A549 (cell line): ENCODE measurements at regions not wholly inside any gene's neighbourhood (a gene's known extent, or its start where the extent isn't known, plus 50 kb on each side); places are given as distances from the start of the nearest gene placed in this dataset.

Source experiments
- ATAC-seq, 2 experiments: fragments of 200-7000 bp in 1 of 2; fragments of >200 bp in 1 of 2; cut with Nextera tagmentation in 1 of 2; cut with Tn5 transposase in 1 of 2; 3 replicates each; pipeline versions ENCODE4 v1.8.0 to v1.9.1; 2018 to 2020; ENCODE audit warnings: mild to moderate bottlenecking in 1 of 2, moderate library complexity in 1 of 2
- CTCF ChIA-PET: fragments of 300-600 bp; sonication (Branson Sonifier 250); formaldehyde crosslinking; extraction: SDS; loops from one replicate; lab custom pipeline; 2021; ENCODE audit warnings: antibody characterized with exemption, inconsistent platforms; lab: Yijun Ruan, JAX
- POLR2A ChIA-PET: fragments of 350-600 bp; formaldehyde crosslinking; extraction: SDS; loops from one replicate; lab custom pipeline; 2021; ENCODE audit warnings: antibody characterized with exemption, inconsistent platforms; lab: Yijun Ruan, JAX
- DNase-seq, 2 experiments: peaks; one replicate each; pipeline versions ENCODE4 v3.0.0 to v3.0.0-alpha.2; 2011 to 2016; ENCODE audit warnings: low read depth in 1 of 2, low spot score in 1 of 2
- FAIRE-seq: peaks from 2 replicates; lab custom pipeline; 2011; peaks lifted over from hg19 to GRCh38; lab: Jason Lieb, UNC
- H3K27ac ChIP-seq, 2 experiments: fragments of >200 bp; sonication (Bioruptor Twin); formaldehyde crosslinking; 3 replicates each; pipeline ENCODE4 v1.5.1; 2016 to 2017
- H3K4me1 ChIP-seq: fragments of >200 bp; sonication (Bioruptor Twin); formaldehyde crosslinking; 3 replicates; pipeline ENCODE4 v1.6.1; 2016
- H3K4me2 ChIP-seq: fragments of >200 bp; sonication (Bioruptor Twin); formaldehyde crosslinking; 3 replicates; pipeline ENCODE4 v1.6.1; 2016
- H3K4me3 ChIP-seq: fragments of >200 bp; sonication (Bioruptor Twin); formaldehyde crosslinking; 3 replicates; pipeline ENCODE4 v1.5.1; 2016
- H3K9me3 ChIP-seq: fragments of >200 bp; sonication (Bioruptor Twin); formaldehyde crosslinking; 3 replicates; pipeline ENCODE4 v1.6.1; 2016
- CBX2 ChIP-seq: fragments of 200-600 bp; sonication (generic); IDR thresholded peaks from 2 replicates; pipeline ENCODE4 v1.6.1; 2016; ENCODE audit warnings: low read depth, mild to moderate bottlenecking, borderline replicate concordance
- CBX8 ChIP-seq: fragments of 200-600 bp; sonication (generic); IDR thresholded peaks from 2 replicates; pipeline ENCODE4 v1.6.1; 2016
- EP300 ChIP-seq, 2 experiments: fragments of >200 bp; sonication (Bioruptor Twin); formaldehyde crosslinking; IDR thresholded peaks; 2 replicates in 1 of 2; 3 replicates in 1 of 2; pipeline ENCODE4 v1.6.1; 2016 to 2017
- FOSB ChIP-seq: fragments of 250-450 bp; sonication (Bioruptor Pico); IDR thresholded peaks from 2 replicates; pipeline ENCODE4 v1.5.0; 2020; ENCODE audit warnings: mild to moderate bottlenecking, moderate library complexity
- FOSL2 ChIP-seq, 2 experiments: fragments of 450-650 bp in 1 of 2; fragments of >200 bp in 1 of 2; sonication (Bioruptor Twin) in 1 of 2; formaldehyde crosslinking; IDR thresholded peaks; 2 replicates each; pipeline versions ENCODE4 v1.5.0 to v1.6.1; 2016 to 2020; ENCODE audit warnings: mild to moderate bottlenecking in 1 of 2, moderate library complexity in 1 of 2
- HOXB13 ChIP-seq: fragments of 250-450 bp; sonication (Bioruptor Pico); IDR thresholded peaks from 2 replicates; pipeline ENCODE4 v1.5.0; 2020; ENCODE audit warnings: low read depth, mild to moderate bottlenecking, moderate library complexity
- MYC ChIP-seq: IDR thresholded peaks from 2 replicates; pipeline ENCODE4 v1.6.1; 2012; ENCODE audit warnings: mild to moderate bottlenecking, inconsistent platforms, low read length, improper control_type of control experiment, borderline replicate concordance
- REST ChIP-seq: fragments of 200-600 bp; sonication (generic); IDR thresholded peaks from 2 replicates; pipeline ENCODE4 v1.6.1; 2016; ENCODE audit warnings: antibody characterized with exemption, mild to moderate bottlenecking, moderate library complexity
- RFX5 ChIP-seq: fragments of 450-650 bp; IDR thresholded peaks from 2 replicates; pipeline ENCODE4 v1.7.1; 2014; ENCODE audit warnings: antibody characterized with exemption, mild to moderate bottlenecking, moderate library complexity
- SMC3 ChIP-seq: fragments of >200 bp; sonication (Bioruptor Twin); formaldehyde crosslinking; IDR thresholded peaks from 3 replicates; pipeline ENCODE4 v1.6.1; 2018; ENCODE audit warnings: inconsistent platforms
- TP53 ChIP-seq: fragments of 250-450 bp; sonication (Bioruptor Pico); IDR thresholded peaks from 2 replicates; pipeline ENCODE4 v1.5.0; 2021; ENCODE audit warnings: mild to moderate bottlenecking, moderate library complexity
- ZC3H11A ChIP-seq: fragments of 450-650 bp; IDR thresholded peaks from 2 replicates; pipeline ENCODE4 v1.6.1; 2014; ENCODE audit warnings: antibody characterized with exemption, mild to moderate bottlenecking
- WGBS: methylation state at CpG from one replicate; pipeline ENCODE4 v1.1.6; 2017; ENCODE audit errors: missing lambda C conversion rate; 5-methylcytosine and 5-hydroxymethylcytosine counted together
- TF ChIP-seq, protein P1 (sequence below): fragments of >200 bp; sonication (Bioruptor Twin); formaldehyde crosslinking; IDR thresholded peaks from 2 replicates; pipeline ENCODE4 v1.6.1; 2016
- TF ChIP-seq, protein P2 (sequence below): fragments of 150-350 bp; IDR thresholded peaks from 2 replicates; pipeline ENCODE4 v1.6.1; 2014; ENCODE audit warnings: low read depth, mild to moderate bottlenecking, low read length
- TF ChIP-seq, protein P3 (sequence below): fragments of 250-450 bp; sonication (Bioruptor Pico); IDR thresholded peaks from 2 replicates; pipeline ENCODE4 v1.5.0; 2021; ENCODE audit warnings: mild to moderate bottlenecking, moderate library complexity, borderline replicate concordance

GRCh38 chr10:2094171-2094570, 356.8 kb upstream of the ADARB2 start:
- FAIRE-seq (no peak), DNase-seq (no peak), ATAC-seq (no peak)
- 4% methylated on average over 6 of the region's 6 CpGs for WGBS
- CTCF ChIA-PET = no interaction called here
- Histone ChIP-seq H3K27ac (no peak overlapping the region), H3K4me1 (no peaks in the 10 kb centered on the region), H3K9me3 (no peaks in the 10 kb centered on the region), H3K4me2 (no peak overlapping the region), H3K4me3 (no peak overlapping the region)
- TF ChIP-seq CBX8 = no peak
- POLR2A ChIA-PET = no interaction called here

DNA sequence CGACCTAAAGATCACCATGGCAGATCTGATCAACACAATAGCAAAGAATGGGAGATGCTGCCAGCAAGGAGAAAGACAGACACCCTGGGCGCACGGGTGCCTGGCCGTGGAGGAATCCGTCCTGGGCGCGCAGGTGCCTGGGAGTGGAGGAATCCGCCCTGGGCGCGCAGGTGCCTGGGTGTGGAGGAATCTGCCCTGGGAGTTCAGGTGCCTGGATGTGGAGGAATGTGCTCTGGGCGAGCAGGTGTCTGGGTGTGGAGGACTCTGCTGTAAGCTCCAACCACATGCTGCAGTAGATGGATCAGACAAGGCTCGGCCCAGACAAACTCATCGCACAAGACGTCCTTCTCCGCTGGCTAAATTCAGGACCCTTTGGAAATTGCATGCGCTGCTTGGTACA, 346.3 kb upstream of the ADARB2 start:
- WGBS = 44% methylated on average over 16 of the region's 16 CpGs
- no peak for TF ChIP-seq TP53
- TF ChIP-seq SMC3 = no peak
- TF ChIP-seq, protein P1, sequence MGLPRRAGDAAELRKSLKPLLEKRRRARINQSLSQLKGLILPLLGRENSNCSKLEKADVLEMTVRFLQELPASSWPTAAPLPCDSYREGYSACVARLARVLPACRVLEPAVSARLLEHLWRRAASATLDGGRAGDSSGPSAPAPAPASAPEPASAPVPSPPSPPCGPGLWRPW = no peak
- TF ChIP-seq FOSB (CRISPR knock-in tag) = no peak
- Histone ChIP-seq H3K4me1 (no peaks in the 10 kb centered on the region), H3K4me2 (no peak overlapping the region), H3K9me3 (no peaks in the 10 kb centered on the region), H3K27ac (no peak overlapping the region), H3K4me3 (no peak overlapping the region)
- no peak for DNase-seq
- FAIRE-seq = no peak
- ATAC-seq = no peak; a peak in 1 of 6 replicates
- ChIA-PET CTCF (no interaction called here), POLR2A (no interaction called here)

- POLR2A ChIA-PET = no interaction called here
- 0% methylated on average over 3 of the region's 3 CpGs for WGBS
- FAIRE-seq (no peak), ATAC-seq (no peak), DNase-seq (peak in 1 of 2 experiments; percentile 1)
- Histone ChIP-seq H3K4me1 (no peaks in the 10 kb centered on the region), H3K9me3 (no peaks in the 10 kb centered on the region), H3K4me2 (no peak overlapping the region), H3K27ac (no peak overlapping the region), H3K4me3 (no peak overlapping the region)
- CTCF ChIA-PET = no interaction called here
- TF ChIP-seq ZC3H11A (no peak), MYC (no peak), FOSL2 (IDR thresholded peaks at IDR 0.05) (no peak), FOSL2 (CRISPR knock-in tag; IDR thresholded peaks at IDR 0.05) (no peak), HOXB13 (CRISPR knock-in tag) (no peak), EP300 (IDR thresholded peaks at IDR 0.05) (no peak), REST (no peak), CBX2 (no peak), RFX5 (no peak), FOSB (CRISPR knock-in tag) (no peak)
- TF ChIP-seq, protein P2, sequence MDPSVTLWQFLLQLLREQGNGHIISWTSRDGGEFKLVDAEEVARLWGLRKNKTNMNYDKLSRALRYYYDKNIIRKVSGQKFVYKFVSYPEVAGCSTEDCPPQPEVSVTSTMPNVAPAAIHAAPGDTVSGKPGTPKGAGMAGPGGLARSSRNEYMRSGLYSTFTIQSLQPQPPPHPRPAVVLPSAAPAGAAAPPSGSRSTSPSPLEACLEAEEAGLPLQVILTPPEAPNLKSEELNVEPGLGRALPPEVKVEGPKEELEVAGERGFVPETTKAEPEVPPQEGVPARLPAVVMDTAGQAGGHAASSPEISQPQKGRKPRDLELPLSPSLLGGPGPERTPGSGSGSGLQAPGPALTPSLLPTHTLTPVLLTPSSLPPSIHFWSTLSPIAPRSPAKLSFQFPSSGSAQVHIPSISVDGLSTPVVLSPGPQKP = no peak
- TF ChIP-seq, protein P3, sequence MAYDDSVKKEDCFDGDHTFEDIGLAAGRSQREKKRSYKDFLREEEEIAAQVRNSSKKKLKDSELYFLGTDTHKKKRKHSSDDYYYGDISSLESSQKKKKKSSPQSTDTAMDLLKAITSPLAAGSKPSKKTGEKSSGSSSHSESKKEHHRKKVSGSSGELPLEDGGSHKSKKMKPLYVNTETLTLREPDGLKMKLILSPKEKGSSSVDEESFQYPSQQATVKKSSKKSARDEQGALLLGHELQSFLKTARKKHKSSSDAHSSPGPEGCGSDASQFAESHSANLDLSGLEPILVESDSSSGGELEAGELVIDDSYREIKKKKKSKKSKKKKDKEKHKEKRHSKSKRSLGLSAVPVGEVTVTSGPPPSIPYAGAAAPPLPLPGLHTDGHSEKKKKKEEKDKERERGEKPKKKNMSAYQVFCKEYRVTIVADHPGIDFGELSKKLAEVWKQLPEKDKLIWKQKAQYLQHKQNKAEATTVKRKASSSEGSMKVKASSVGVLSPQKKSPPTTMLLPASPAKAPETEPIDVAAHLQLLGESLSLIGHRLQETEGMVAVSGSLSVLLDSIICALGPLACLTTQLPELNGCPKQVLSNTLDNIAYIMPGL (CRISPR knock-in tag) = no peak
Observed at GRCh38 chr10:2081501-2081900, 344.2 kb upstream of the ADARB2 start.
